HEK293T (cell line): ENCODE measurements at regions not wholly inside any gene's neighbourhood (a gene's known extent, or its start where the extent isn't known, plus 50 kb on each side); places are given as distances from the start of the nearest gene placed in this dataset.
"Not testable (repeated sequence)": the region's sequence is repeated elsewhere in the genome, so short reads cannot be mapped to it uniquely, and the experiment has no call there.

Source experiments
- CTCF ChIA-PET: fragments of 350-600 bp; formaldehyde crosslinking; extraction: SDS; loops from one replicate; lab custom pipeline; 2021; ENCODE audit warnings: antibody characterized with exemption, inconsistent platforms; lab: Yijun Ruan, JAX
- POLR2A ChIA-PET: fragments of 350-600 bp; formaldehyde crosslinking; extraction: SDS; loops from one replicate; lab custom pipeline; 2020; ENCODE audit warnings: antibody characterized with exemption, inconsistent platforms; lab: Yijun Ruan, JAX
- DNase-seq: peaks from one replicate; pipeline ENCODE4 v3.0.0; 2012; ENCODE audit warnings: mixed read lengths; ENCODE audit errors: extremely low spot score
- ARNT ChIP-seq: fragments of 450-650 bp; IDR thresholded peaks from 2 replicates; pipeline ENCODE4 v1.6.1; 2017; ENCODE audit warnings: mild to moderate bottlenecking
- BHLHE40 ChIP-seq: fragments of 450-650 bp; IDR thresholded peaks from 2 replicates; pipeline ENCODE4 v1.6.1; 2016; ENCODE audit warnings: mild to moderate bottlenecking, moderate library complexity, borderline replicate concordance
- CTBP1 ChIP-seq: fragments of 450-650 bp; IDR thresholded peaks from 2 replicates; pipeline ENCODE4 v1.6.1; 2016; ENCODE audit warnings: borderline replicate concordance
- ELF4 ChIP-seq: fragments of 450-650 bp; IDR thresholded peaks from 2 replicates; pipeline ENCODE4 v1.6.1; 2017; ENCODE audit warnings: antibody characterized with exemption
- FOXA1 ChIP-seq: fragments of 450-650 bp; IDR thresholded peaks from 2 replicates; pipeline ENCODE4 v1.6.1; 2016; ENCODE audit warnings: mild to moderate bottlenecking
- FOXK2 ChIP-seq: fragments of 450-650 bp; IDR thresholded peaks from 2 replicates; pipeline ENCODE4 v1.6.1; 2016; ENCODE audit warnings: mild to moderate bottlenecking
- FOXM1 ChIP-seq: fragments of 450-650 bp; IDR thresholded peaks from 2 replicates; pipeline ENCODE4 v1.6.1; 2017; ENCODE audit warnings: mild to moderate bottlenecking, borderline replicate concordance
- HDGF ChIP-seq: fragments of 450-650 bp; IDR thresholded peaks from 2 replicates; pipeline ENCODE4 v1.6.1; 2017; ENCODE audit warnings: antibody characterized with exemption, borderline replicate concordance
- L3MBTL2 ChIP-seq: fragments of 450-650 bp; conservative IDR thresholded peaks from 2 replicates; pipeline ENCODE4 v1.6.1; 2016; ENCODE audit warnings: mild to moderate bottlenecking
- LEF1 ChIP-seq: fragments of 450-650 bp; IDR thresholded peaks from 2 replicates; pipeline ENCODE4 v1.6.1; 2017; ENCODE audit warnings: mild to moderate bottlenecking, borderline replicate concordance
- NFRKB ChIP-seq: fragments of 450-650 bp; IDR thresholded peaks from 2 replicates; pipeline ENCODE4 v1.6.1; 2016; ENCODE audit warnings: mild to moderate bottlenecking, moderate library complexity
- PKNOX1 ChIP-seq: fragments of 450-650 bp; IDR thresholded peaks from 2 replicates; pipeline ENCODE4 v1.6.1; 2016
- SP1 ChIP-seq: fragments of 450-650 bp; IDR thresholded peaks from 2 replicates; pipeline ENCODE4 v1.6.1; 2017
- SUZ12 ChIP-seq: fragments of 450-650 bp; IDR thresholded peaks from 2 replicates; pipeline ENCODE4 v1.6.1; 2016; ENCODE audit warnings: mild to moderate bottlenecking
- TARDBP ChIP-seq: fragments of 450-650 bp; IDR thresholded peaks from 2 replicates; pipeline ENCODE4 v1.6.1; 2016
- ZNF384 ChIP-seq: fragments of 450-650 bp; IDR thresholded peaks from 2 replicates; pipeline ENCODE4 v1.6.1; 2016

GRCh38 chr6:2305951-2306350, 60.5 kb upstream of the GMDS start:
- no peak for TF ChIP-seq PKNOX1
- no peak for TF ChIP-seq FOXA1
- TF ChIP-seq SP1, result no peak
- TF ChIP-seq NFRKB, result no peak
- no peak for TF ChIP-seq CTBP1
- TF ChIP-seq FOXK2, result no peak
- TF ChIP-seq SUZ12, result no peak
- no peak for TF ChIP-seq HDGF
- no peak for TF ChIP-seq LEF1
- TF ChIP-seq ZNF384, result no peak
- TF ChIP-seq BHLHE40, result no peak
- no peak for TF ChIP-seq FOXM1
- TF ChIP-seq ARNT, result no peak
- TF ChIP-seq TARDBP, result no peak
- TF ChIP-seq L3MBTL2, result no peak
- TF ChIP-seq ELF4, result no peak
- ChIA-PET CTCF (no interaction called here), POLR2A (no interaction called here)

GRCh38 chr6:2302482-2302881, 57.1 kb upstream of the GMDS start:
- CTCF ChIA-PET, POLR2A ChIA-PET, DNase-seq: not testable (repeated sequence)

More at GRCh38 chr6:2305951-2306350, 60.5 kb upstream of the GMDS start:
- DNase-seq, result no peak

GRCh38 chr6:2296781-2297180, 51.4 kb upstream of the GMDS start:
- no peak for TF ChIP-seq HDGF
- TF ChIP-seq SUZ12, result no peak
- no peak for DNase-seq
- ChIA-PET CTCF (no interaction called here), POLR2A (no interaction called here)
